NT2/D1 (cell line): ENCODE measurements at regions not wholly inside any gene's neighbourhood (a gene's known extent, or its start where the extent isn't known, plus 50 kb on each side); places are given as distances from the start of the nearest gene placed in this dataset.

Source experiments
- YY1 ChIP-seq: IDR thresholded peaks from 2 replicates; pipeline ENCODE4 v1.6.1; 2011; ENCODE audit not compliant: insufficient read length, insufficient read depth
- ZNF274 ChIP-seq: IDR thresholded peaks from 2 replicates; pipeline ENCODE4 v1.6.1; 2011; ENCODE audit warnings: mild to moderate bottlenecking, low read depth, low read length

GRCh38 chr6:126824815-126825214, 293.7 kb upstream of the RSPO3 start:
- no peak for TF ChIP-seq ZNF274
- TF ChIP-seq YY1: no peak
